ENCODE measurements at regions not wholly inside any gene's neighbourhood (a gene's known extent, or its start where the extent isn't known, plus 50 kb on each side); places are given as distances from the start of the nearest gene placed in this dataset.

DNA sequence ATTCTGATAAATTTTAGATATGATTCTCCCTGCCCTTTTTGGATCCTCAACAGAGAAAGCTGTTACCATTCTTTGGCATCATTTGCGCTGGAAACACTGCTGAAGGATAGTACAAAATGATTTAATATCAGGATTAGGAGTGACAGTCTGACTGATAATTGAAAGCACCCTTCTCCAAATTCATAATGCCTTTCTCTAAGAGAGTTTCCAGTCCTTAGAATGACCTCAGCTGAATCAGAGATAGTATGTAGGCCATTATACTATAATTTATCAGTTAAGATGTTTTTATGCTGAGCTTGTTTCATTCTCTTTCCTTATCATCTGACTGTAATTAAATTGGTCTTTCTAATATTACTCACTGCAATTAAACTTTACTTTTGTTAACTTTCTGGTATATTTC lies 166.7 kb downstream of the ZNF326 start:
- no peak for DNase-seq
- intact Hi-C loops (cut with DNase I): no loop called here
- TF ChIP-seq POLR2A (IDR thresholded peaks at IDR 0.05): no peak
- TF ChIP-seq EP300 (IDR thresholded peaks at IDR 0.05): no peak
- TF ChIP-seq, protein P1, sequence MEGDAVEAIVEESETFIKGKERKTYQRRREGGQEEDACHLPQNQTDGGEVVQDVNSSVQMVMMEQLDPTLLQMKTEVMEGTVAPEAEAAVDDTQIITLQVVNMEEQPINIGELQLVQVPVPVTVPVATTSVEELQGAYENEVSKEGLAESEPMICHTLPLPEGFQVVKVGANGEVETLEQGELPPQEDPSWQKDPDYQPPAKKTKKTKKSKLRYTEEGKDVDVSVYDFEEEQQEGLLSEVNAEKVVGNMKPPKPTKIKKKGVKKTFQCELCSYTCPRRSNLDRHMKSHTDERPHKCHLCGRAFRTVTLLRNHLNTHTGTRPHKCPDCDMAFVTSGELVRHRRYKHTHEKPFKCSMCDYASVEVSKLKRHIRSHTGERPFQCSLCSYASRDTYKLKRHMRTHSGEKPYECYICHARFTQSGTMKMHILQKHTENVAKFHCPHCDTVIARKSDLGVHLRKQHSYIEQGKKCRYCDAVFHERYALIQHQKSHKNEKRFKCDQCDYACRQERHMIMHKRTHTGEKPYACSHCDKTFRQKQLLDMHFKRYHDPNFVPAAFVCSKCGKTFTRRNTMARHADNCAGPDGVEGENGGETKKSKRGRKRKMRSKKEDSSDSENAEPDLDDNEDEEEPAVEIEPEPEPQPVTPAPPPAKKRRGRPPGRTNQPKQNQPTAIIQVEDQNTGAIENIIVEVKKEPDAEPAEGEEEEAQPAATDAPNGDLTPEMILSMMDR (IDR thresholded peaks at IDR 0.05): no peak
- H3K27me3 ChIP-seq: no peaks in the 10 kb centered on the region
- H3K27ac ChIP-seq: no peak overlapping the region
- H3K4me1 ChIP-seq (ENCODE audit: insufficient read depth): no peaks in the 10 kb centered on the region
- no peak overlapping the region for H3K4me3 ChIP-seq
- H3K9me3 ChIP-seq: peaks cover 0 to 4% of the 10 kb centered on the region in 2 donors
- WGBS, 3 donors: 40 to 46% (median 45%) methylated on average over 1 of the region's 1 CpG
- no peaks in the 10 kb centered on the region for H3K36me3 ChIP-seq

DNA sequence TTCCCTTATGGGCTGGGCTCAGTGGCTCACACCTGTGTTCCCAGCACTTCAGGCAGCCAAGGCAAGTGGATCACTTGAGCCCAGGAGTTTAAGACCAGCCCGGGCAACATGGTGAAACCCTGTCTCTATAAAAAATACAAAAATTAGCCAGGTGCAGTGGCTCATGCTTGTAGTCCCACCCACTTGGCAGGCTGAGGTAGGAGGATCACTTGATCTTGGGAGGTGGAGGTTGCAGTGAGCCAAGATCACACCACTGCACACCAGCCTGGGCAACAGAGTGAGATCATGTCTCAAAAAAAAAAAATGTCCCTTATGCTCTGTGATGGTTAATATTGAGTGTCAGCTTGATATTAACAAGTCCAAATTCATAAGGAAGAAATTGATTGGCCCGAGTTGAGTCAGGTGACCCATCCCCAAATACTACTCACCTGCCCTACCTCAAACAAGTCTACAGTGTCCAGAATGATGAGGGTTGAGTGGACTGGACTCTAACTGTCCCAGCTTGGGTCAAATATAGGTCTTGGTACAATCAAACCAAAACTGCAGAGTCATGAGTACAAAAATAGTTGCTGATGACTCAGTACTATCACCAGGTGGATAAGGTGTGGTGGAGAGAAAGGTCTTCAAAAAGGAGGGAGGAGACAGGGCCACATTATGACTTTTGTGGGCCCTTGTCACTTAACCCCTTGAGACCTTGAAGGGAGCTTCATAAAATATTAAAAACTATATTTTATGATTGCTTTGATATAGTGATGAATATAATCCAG lies 161.0 kb downstream of the ZNF326 start:
- TF ChIP-seq POLR2A (IDR thresholded peaks at IDR 0.05) (no peak), EP300 (IDR thresholded peaks at IDR 0.05) (no peak)
- TF ChIP-seq, protein P1 (IDR thresholded peaks at IDR 0.05): no peak
- WGBS, 3 donors: 74 to 81% (median 80%) methylated on average over 2 of the region's 2 CpGs
- no peaks in the 10 kb centered on the region for H3K36me3 ChIP-seq
- no peak overlapping the region for H3K27ac ChIP-seq
- intact Hi-C loops (cut with DNase I): no loop called here
- no peaks in the 10 kb centered on the region for H3K9me3 ChIP-seq
- no peaks in the 10 kb centered on the region for H3K27me3 ChIP-seq
- H3K4me1 ChIP-seq (ENCODE audit: insufficient read depth): no peaks in the 10 kb centered on the region
- DNase-seq: no peak
- no peak overlapping the region for H3K4me3 ChIP-seq

DNA sequence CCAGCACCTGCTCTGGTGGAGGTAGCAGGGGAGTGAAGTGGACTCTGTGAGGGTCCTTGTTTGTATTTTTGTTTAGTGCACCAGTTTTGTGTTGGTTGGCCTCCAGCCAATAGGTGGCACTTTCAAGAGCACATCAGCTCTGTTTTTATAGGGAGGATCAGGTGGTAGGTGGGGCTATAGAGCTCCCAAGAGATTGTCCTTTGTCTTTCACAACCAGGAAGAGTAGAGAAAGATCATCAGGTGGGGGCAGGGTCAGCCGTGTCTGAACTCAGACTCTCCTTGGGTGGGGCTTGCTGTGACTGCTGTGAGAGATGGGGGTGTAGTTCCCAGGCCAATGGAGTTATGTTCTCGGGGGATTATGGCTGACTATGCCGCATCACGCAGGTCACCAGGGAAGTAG lies 159.8 kb downstream of the ZNF326 start:
- no peak for TF ChIP-seq EP300 (IDR thresholded peaks at IDR 0.05)
- TF ChIP-seq, protein P1 (IDR thresholded peaks at IDR 0.05): no peak
- no peak for TF ChIP-seq POLR2A (IDR thresholded peaks at IDR 0.05)
- Histone ChIP-seq H3K36me3 (no peaks in the 10 kb centered on the region), H3K4me3 (no peak overlapping the region), H3K9me3 (no peaks in the 10 kb centered on the region), H3K4me1 (ENCODE audit: insufficient read depth) (no peaks in the 10 kb centered on the region), H3K27me3 (no peaks in the 10 kb centered on the region), H3K27ac (no peak overlapping the region)
- no peak for DNase-seq
- intact Hi-C loops (cut with DNase I): no loop called here
- WGBS, 3 donors: 74 to 89% (median 75%) methylated on average over 4 of the region's 4 CpGs

DNA sequence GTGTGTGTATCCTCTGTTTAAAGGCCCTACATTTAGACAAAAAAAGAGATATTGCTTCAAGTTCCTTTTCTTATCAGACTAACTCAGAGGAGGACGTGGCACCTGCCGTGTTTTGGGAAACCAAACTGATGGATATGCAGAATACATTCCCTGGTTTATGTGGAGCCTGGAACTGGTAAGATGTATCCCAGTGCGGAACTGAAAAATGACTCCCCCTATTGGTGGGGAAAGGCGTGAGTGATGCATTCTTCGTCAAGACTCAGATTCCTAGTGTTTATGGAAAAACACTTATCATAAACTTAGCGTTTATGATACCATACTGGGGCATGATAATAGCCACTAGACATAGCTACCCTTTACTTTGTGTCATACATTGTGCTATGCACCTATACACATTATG lies 154.2 kb downstream of the ZNF326 start:
- Histone ChIP-seq H3K36me3 (no peaks in the 10 kb centered on the region), H3K27ac (no peak overlapping the region), H3K4me3 (no peak overlapping the region), H3K4me1 (ENCODE audit: insufficient read depth) (no peaks in the 10 kb centered on the region), H3K9me3 (no peaks in the 10 kb centered on the region), H3K27me3 (no peaks in the 10 kb centered on the region)
- intact Hi-C loops (cut with DNase I): no loop called here
- no peak for DNase-seq
- 64 to 84% (median 78%) methylated on average over 6 of the region's 6 CpGs for WGBS, 3 donors
- TF ChIP-seq, protein P1 (IDR thresholded peaks at IDR 0.05): no peak
- TF ChIP-seq POLR2A (IDR thresholded peaks at IDR 0.05): no peak
- TF ChIP-seq EP300 (IDR thresholded peaks at IDR 0.05): no peak

Data from ovary (tissue), 7 donors.